Psoas muscle (tissue), 7 donors: ENCODE measurements at regions not wholly inside any gene's neighbourhood (a gene's known extent, or its start where the extent isn't known, plus 50 kb on each side); places are given as distances from the start of the nearest gene placed in this dataset.

Experiments used
- ATAC-seq, 4 donors: fragments of 200-7000 bp; cut with Tn5 transposase; one replicate each; pipeline ENCODE4 v1.9.1; 2020; ENCODE audit warnings: moderate library complexity in 3 of 4, mild to moderate bottlenecking in 2 of 4
- DNase-seq, 2 donors: peaks; one replicate each; pipeline ENCODE4 v3.0.0-alpha.2; 2020
- H3K27ac ChIP-seq: fragments of 200-600 bp; one replicate; pipeline ENCODE4 v1.8.0; 2022
- H3K27me3 ChIP-seq, 3 donors: fragments of 200-600 bp in 1 of 3; one replicate each; pipeline versions ENCODE4 v1.6.1 to v1.8.0; 2013 to 2022; ENCODE audit warnings: low read length in 2 of 3, mild to moderate bottlenecking in 2 of 3, moderate library complexity in 1 of 3; ENCODE audit not compliant: insufficient read depth in 3 of 3
- H3K36me3 ChIP-seq, 2 donors: fragments of 200-600 bp in 1 of 2; one replicate each; pipeline versions ENCODE4 v1.6.1 to v1.8.0; 2013 to 2022; ENCODE audit warnings: low read depth in 1 of 2, mild to moderate bottlenecking in 1 of 2, moderate library complexity in 1 of 2; ENCODE audit not compliant: insufficient read depth in 1 of 2
- H3K4me1 ChIP-seq: fragments of 200-600 bp; one replicate; pipeline ENCODE4 v1.8.0; 2022
- H3K4me3 ChIP-seq: fragments of 200-600 bp; one replicate; pipeline ENCODE4 v1.8.0; 2022; ENCODE audit warnings: mild to moderate bottlenecking
- H3K9me3 ChIP-seq: fragments of 200-600 bp; one replicate; pipeline ENCODE4 v1.8.0; 2022
- WGBS, 3 donors: extraction: QIAGEN DNeasy Blood & Tissue Kit; methylation state at CpG; one replicate each; pipeline versions ENCODE4 v1.1.6 to v1.1.7; 2013; 5-methylcytosine and 5-hydroxymethylcytosine counted together
- intact Hi-C, 2 donors: fragments of 100-400 bp; cut with DNase I; formaldehyde crosslinking; loops; one replicate each; pipeline versions ENCODE4 v1.11.0 to v1.14.2; 2022
- TF ChIP-seq, protein P1 (sequence below): fragments of 200-600 bp; IDR thresholded peaks from one replicate; pipeline ENCODE4 v1.8.0; 2022; ENCODE audit warnings: antibody characterized with exemption
- donor health status: healthy with polysubstance abuse.
- donor health status: DM: no; HTN: no; CAD: no; lungs with moderate emphysema.
- donor health status: Bipolar disorder and iron deficiency.
- donor health status: healthy.
- donor health status: DM: yes; HTN: yes; CAD: no.
- donor health status: DM: no; HTN: no; CAD: no.
- donor health status: DM: yes; HTN: yes; CAD: no.

DNA sequence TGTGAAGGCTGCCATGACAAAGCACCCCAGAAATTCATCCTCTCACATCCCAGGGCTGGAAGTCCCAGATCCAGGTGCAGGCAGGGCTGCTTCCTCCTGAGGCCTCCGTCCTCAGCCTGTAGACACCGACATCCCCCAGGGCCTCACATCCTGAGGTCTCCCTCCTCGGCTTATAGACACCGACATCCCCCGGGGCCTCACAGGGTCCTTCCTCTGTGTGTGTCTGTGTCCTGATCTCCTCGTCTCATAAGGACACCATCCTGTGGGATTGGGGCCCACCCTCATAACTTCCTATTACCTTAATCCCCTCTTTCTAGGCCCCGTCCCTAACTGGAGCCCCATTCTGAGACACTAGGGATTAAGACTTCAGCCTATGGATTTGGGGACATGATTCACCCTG is 92.0 kb upstream of the SNTG2 start:
- Histone ChIP-seq H3K4me1 (no peaks in the 10 kb centered on the region), H3K27ac (no peak overlapping the region), H3K36me3 (no peaks in the 10 kb centered on the region), H3K9me3 (no peaks in the 10 kb centered on the region), H3K27me3 (peaks cover 0 to 5% (median 0%) of the 10 kb centered on the region in 3 donors), H3K4me3 (no peak overlapping the region)
- ATAC-seq (no peak), DNase-seq (no peak)
- WGBS, 3 donors, result 73 to 81% (median 81%) methylated on average over 7 of the region's 7 CpGs
- intact Hi-C loops, result loop anchor here in 1 of 2 donors (10.0 kb wide), 2 partner anchors 686 to 956 kb away; no protein-coding TSS in a partner anchor
- TF ChIP-seq, protein P1, sequence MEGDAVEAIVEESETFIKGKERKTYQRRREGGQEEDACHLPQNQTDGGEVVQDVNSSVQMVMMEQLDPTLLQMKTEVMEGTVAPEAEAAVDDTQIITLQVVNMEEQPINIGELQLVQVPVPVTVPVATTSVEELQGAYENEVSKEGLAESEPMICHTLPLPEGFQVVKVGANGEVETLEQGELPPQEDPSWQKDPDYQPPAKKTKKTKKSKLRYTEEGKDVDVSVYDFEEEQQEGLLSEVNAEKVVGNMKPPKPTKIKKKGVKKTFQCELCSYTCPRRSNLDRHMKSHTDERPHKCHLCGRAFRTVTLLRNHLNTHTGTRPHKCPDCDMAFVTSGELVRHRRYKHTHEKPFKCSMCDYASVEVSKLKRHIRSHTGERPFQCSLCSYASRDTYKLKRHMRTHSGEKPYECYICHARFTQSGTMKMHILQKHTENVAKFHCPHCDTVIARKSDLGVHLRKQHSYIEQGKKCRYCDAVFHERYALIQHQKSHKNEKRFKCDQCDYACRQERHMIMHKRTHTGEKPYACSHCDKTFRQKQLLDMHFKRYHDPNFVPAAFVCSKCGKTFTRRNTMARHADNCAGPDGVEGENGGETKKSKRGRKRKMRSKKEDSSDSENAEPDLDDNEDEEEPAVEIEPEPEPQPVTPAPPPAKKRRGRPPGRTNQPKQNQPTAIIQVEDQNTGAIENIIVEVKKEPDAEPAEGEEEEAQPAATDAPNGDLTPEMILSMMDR, result no peak

DNA sequence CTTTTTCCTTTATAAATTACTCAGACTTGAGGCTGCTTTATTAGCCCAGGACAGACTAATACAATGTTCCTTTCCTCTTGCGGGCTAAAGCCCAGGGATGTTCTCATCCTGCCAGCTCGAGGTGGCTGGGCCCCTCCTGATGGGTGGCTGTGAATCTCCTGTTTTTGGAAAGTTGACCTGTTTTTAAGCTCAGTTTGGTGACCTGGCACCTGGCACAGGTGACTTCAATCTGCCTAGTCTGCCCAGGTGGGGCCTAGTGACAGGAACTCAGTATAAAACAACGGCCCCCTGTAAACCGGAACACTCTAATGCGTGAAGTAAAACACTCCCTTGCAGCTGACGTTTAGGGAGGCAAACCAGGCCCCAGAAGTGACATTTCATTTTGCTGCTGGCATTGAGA is 92.7 kb upstream of the SNTG2 start:
- no peak overlapping the region for H3K27ac ChIP-seq
- intact Hi-C loops, result loop anchor here in 1 of 2 donors (10.0 kb wide), 2 partner anchors 687 to 957 kb away; no protein-coding TSS in a partner anchor
- no peak for ATAC-seq
- H3K27me3 ChIP-seq, result peaks cover 0 to 5% (median 0%) of the 10 kb centered on the region in 3 donors
- H3K4me3 ChIP-seq, result no peak overlapping the region
- H3K36me3 ChIP-seq, result no peaks in the 10 kb centered on the region
- DNase-seq, result no peak
- WGBS, 3 donors, result 47 to 57% (median 50%) methylated on average over 6 of the region's 6 CpGs
- H3K9me3 ChIP-seq, result no peaks in the 10 kb centered on the region
- no peaks in the 10 kb centered on the region for H3K4me1 ChIP-seq
- TF ChIP-seq, protein P1, result no peak

DNA sequence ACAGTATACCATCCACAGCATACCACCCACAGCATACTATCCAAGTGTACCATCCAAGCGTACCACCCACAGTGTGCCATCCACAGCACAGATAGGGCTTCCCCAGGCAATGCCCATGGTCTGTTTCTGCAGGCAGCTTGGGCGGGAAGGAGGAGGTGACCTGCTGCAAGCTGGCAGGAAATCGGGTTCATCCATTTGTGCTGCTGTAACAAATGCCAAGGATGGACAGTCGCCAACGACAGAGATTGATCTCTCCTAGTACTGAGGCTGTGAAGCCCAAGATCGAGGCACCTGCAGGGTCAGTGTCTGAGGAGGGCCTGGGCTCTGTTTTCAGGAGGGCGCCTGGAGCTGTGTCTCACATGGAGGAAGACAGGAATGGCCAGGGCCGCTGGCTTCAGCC is 93.6 kb upstream of the SNTG2 start:
- TF ChIP-seq, protein P1, result no peak
- no peaks in the 10 kb centered on the region for H3K36me3 ChIP-seq
- no peak overlapping the region for H3K27ac ChIP-seq
- H3K27me3 ChIP-seq, result peaks cover 0 to 3% (median 0%) of the 10 kb centered on the region in 3 donors
- WGBS, 3 donors, result 64 to 69% (median 65%) methylated on average over 8 of the region's 8 CpGs
- DNase-seq (no peak), ATAC-seq (no peak)
- H3K4me1 ChIP-seq, result no peaks in the 10 kb centered on the region
- no peaks in the 10 kb centered on the region for H3K9me3 ChIP-seq
- no peak overlapping the region for H3K4me3 ChIP-seq
- intact Hi-C loops, result loop anchor here in 1 of 2 donors (10.0 kb wide), 2 partner anchors 688 to 958 kb away; no protein-coding TSS in a partner anchor

DNA sequence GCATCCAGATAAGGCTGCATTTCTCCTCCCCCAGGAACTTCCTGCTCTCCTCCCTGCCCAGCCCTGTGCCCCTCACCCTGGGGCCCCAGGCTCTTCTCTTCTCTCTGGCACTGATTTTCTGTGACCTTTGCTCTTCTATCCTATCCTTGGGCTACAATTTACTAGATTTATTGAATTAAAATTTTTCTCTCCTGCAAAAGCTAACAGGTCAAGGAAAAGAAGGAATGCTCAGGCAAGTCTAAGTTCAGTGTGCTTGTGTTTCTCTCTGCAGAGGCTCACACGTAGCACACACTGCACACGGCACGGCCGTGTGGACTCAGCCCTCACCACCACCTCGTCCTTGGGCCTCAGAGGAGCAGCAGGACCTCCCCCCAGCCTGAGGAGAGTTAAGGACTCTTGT is 94.2 kb upstream of the SNTG2 start:
- intact Hi-C loops, result loop anchor here in 1 of 2 donors (10.0 kb wide), 2 partner anchors 688 to 958 kb away; no protein-coding TSS in a partner anchor

More for the DNA sequence above, 94.2 kb upstream of the SNTG2 start:
- no peaks in the 10 kb centered on the region for H3K36me3 ChIP-seq
- TF ChIP-seq, protein P1, result no peak
- WGBS, 3 donors, result 65 to 78% (median 70%) methylated on average over 5 of the region's 5 CpGs
- DNase-seq (no peak), ATAC-seq (no peak)
- H3K27me3 ChIP-seq, result no peaks in the 10 kb centered on the region
- no peak overlapping the region for H3K27ac ChIP-seq
- H3K4me3 ChIP-seq, result no peak overlapping the region
- no peaks in the 10 kb centered on the region for H3K9me3 ChIP-seq
- no peaks in the 10 kb centered on the region for H3K4me1 ChIP-seq
